Keratinocyte (primary cell): ENCODE measurements at regions not wholly inside any gene's neighbourhood (a gene's known extent, or its start where the extent isn't known, plus 50 kb on each side); places are given as distances from the start of the nearest gene placed in this dataset.

Source experiments
- CTCF ChIP-seq, 3 experiments: IDR thresholded peaks in 1 of 3; conservative IDR thresholded peaks in 1 of 3; optimal IDR thresholded peaks in 1 of 3; 2 replicates in 2 of 3; 3 replicates in 1 of 3; pipeline versions ENCODE3 to v1.5.1; 2011; ENCODE audit warnings: low read length in 3 of 3, mild to moderate bottlenecking in 3 of 3, moderate library complexity in 2 of 3, control low read depth in 1 of 3, inconsistent platforms in 1 of 3; ENCODE audit not compliant: insufficient read depth in 2 of 3; ENCODE audit errors: extremely low read depth in 1 of 3
- EZH2 ChIP-seq: IDR thresholded peaks from one replicate; pipeline ENCODE4 v1.6.1; 2012; ENCODE audit warnings: inconsistent platforms, mild to moderate bottlenecking, low read length, moderate library complexity

GRCh38 chr12:41778934-41779333 lies 365.7 kb downstream of the GXYLT1 start:
- no peak for TF ChIP-seq CTCF (optimal IDR thresholded peaks at IDR 0.05 in 1 of 3, IDR thresholded peaks at IDR 0.05 in 1 of 3, conservative IDR thresholded peaks at IDR 0.05 in 1 of 3; ENCODE audit: extremely low read depth in 1 of 3, insufficient read depth in 2 of 3, low read length in 3 of 3)
- TF ChIP-seq EZH2, result no peak
